ENCODE measurements at regions not wholly inside any gene's neighbourhood (a gene's known extent, or its start where the extent isn't known, plus 50 kb on each side); places are given as distances from the start of the nearest gene placed in this dataset.

DNA sequence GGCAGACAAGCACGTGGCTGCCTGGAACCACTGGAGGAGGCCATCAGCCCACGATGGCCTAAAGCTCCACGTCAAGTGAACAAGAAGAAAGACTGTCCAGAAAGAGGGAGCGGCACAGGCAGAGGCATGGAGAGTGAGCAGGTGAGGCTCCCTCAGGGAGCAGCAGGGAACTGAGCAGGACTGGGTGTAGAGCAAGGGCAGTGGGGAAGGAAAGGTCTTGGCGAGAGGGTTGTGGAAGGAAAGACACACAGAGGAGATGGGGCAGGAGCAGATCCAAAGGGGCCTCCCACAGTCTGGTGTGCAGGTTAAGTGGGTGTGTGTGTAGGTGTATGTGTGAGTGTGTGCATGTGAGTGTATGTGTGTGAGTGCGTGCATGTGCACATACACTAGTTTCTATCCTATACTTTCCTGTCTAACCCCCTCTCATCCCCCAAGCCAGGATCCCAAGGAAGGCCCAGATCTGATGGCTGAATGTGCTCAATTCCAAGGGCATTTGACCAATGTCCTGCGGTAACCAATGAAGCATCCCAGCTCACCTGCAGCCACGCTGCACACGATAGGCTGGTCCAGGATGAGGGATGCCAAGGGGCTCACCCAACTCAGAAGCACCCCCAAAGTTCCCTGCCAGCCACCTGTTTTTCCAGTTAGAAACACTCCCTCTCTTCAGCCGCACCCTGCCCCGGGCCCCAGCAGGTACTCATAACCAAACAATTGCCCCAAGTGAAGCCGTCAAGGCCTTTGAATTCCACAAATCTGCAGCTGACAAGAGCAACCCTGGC lies 262.5 kb upstream of the RAB6C start:
- Mint-ChIP-seq H3K9me3 (peaks cover 0 to 2% (median 0%) of the 10 kb centered on the region in 6 donors), H3K27ac (no peak overlapping the region), H3K4me1 (peaks cover 0 to 2% of the 10 kb centered on the region in 2 donors), H3K4me3 (no peak overlapping the region), H3K27me3 (ENCODE audit: low read depth in 3 of 3) (peaks cover 0 to 5% (median 0%) of the 10 kb centered on the region in 3 donors), H3K36me3 (no peaks in the 10 kb centered on the region)
- DNase-seq = no peak

DNA sequence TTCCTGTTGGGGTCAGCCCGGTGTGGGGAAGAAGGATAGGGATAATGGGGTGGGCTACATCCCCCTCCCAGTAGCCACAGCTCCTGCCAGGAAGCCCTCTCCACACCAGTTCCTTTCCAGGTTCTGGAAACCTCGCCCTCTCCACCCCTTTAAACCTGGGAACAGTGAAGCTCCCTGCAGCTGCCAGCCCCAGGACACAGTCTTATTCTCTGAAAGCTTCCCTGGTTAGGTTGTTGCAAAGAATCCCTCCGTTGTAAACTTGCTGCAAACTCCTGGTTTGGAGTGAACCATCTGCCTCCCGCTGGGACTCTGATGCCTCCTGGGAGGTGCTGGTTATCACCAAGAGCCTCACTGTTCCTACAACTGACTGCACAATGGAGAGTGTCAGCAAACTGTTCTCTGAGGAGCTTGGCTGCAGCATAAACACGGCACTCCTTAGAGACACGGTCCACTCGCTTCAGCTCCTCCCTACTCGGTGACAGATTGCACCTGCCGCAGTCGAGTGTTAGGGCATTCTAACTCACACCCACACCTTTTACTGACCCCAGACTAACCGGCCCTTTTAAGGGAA lies 261.8 kb upstream of the RAB6C start:
- H3K4me1 Mint-ChIP-seq = peaks cover 0 to 2% of the 10 kb centered on the region in 2 donors

GRCh38 chr2:129719335-129719734 lies 260.1 kb upstream of the RAB6C start:
- Mint-ChIP-seq H3K36me3 (no peaks in the 10 kb centered on the region), H3K4me1 (peaks cover 0 to 2% of the 10 kb centered on the region in 2 donors), H3K27me3 (ENCODE audit: low read depth in 3 of 3) (peaks cover 0 to 5% (median 0%) of the 10 kb centered on the region in 3 donors), H3K9me3 (peaks cover 0 to 2% (median 0%) of the 10 kb centered on the region in 6 donors), H3K4me3 (no peak overlapping the region), H3K27ac (no peak overlapping the region)
- no peak for DNase-seq

More for the DNA sequence above, 261.8 kb upstream of the RAB6C start:
- no peak overlapping the region for H3K4me3 Mint-ChIP-seq
- no peaks in the 10 kb centered on the region for H3K36me3 Mint-ChIP-seq
- peaks cover 0 to 5% (median 0%) of the 10 kb centered on the region in 3 donors for H3K27me3 Mint-ChIP-seq (ENCODE audit: low read depth in 3 of 3)
- peaks cover 0 to 2% (median 0%) of the 10 kb centered on the region in 6 donors for H3K9me3 Mint-ChIP-seq
- H3K27ac Mint-ChIP-seq = no peak overlapping the region
- no peak for DNase-seq

GRCh38 chr2:129720360-129720759 lies 259.1 kb upstream of the RAB6C start:
- Mint-ChIP-seq H3K4me1 (peaks cover 0 to 2% of the 10 kb centered on the region in 2 donors), H3K27me3 (ENCODE audit: low read depth in 3 of 3) (peaks cover 0 to 5% (median 2%) of the 10 kb centered on the region in 3 donors), H3K9me3 (peaks cover 0 to 2% (median 0%) of the 10 kb centered on the region in 6 donors)

DNA sequence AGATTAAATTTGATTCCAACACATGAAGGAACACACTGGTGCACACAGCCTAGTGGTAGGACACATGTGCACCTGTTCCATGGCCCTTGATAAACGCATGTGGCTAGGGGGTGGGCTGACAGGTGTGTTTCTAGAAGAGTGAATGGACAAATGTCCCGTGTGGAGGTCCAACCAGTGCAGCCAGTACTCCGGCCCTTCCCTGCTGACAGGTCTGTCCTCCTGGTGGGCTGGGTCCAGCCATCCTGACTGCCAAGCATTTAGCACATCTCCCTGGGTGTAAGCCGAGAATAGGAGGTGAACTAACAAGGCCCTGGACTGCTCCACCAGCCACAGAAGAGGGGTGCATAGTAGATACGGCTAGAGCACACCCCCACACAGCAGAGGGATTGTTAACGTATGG lies 258.7 kb upstream of the RAB6C start:
- no peaks in the 10 kb centered on the region for H3K36me3 Mint-ChIP-seq
- no peak overlapping the region for H3K27ac Mint-ChIP-seq
- H3K4me3 Mint-ChIP-seq = no peak overlapping the region
- peaks cover 0 to 2% (median 0%) of the 10 kb centered on the region in 6 donors for H3K9me3 Mint-ChIP-seq
- peaks cover 0 to 2% of the 10 kb centered on the region in 2 donors for H3K4me1 Mint-ChIP-seq
- DNase-seq = no peak
- peaks cover 0 to 5% (median 2%) of the 10 kb centered on the region in 3 donors for H3K27me3 Mint-ChIP-seq (ENCODE audit: low read depth in 3 of 3)

More at GRCh38 chr2:129720360-129720759, 259.1 kb upstream of the RAB6C start:
- Mint-ChIP-seq H3K27ac (no peak overlapping the region), H3K4me3 (no peak overlapping the region), H3K36me3 (no peaks in the 10 kb centered on the region)
- DNase-seq = no peak

DNA sequence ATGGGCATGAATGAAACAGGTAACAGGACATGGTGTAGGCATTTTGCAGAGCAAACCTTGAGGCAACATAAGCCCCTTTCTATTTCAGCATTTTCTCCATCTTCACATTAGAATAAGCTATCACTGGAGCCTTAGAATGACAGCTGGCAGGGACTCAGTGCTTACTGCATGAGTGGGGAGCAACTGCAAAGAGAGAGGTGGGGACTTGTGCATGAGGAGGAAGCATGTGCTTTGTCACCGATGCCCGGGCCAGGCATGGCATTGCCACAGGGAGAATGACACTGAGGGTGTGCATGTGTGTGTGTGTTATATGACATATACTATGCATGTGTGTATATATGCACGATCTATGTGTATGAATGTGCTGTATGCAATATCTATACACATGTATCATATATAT lies 258.2 kb upstream of the RAB6C start:
- DNase-seq = no peak
- Mint-ChIP-seq H3K9me3 (peaks cover 0 to 2% (median 0%) of the 10 kb centered on the region in 6 donors), H3K4me3 (no peak overlapping the region), H3K4me1 (peaks cover 0 to 2% of the 10 kb centered on the region in 2 donors), H3K27me3 (ENCODE audit: low read depth in 3 of 3) (peaks cover 0 to 5% (median 2%) of the 10 kb centered on the region in 3 donors), H3K27ac (no peak overlapping the region), H3K36me3 (no peaks in the 10 kb centered on the region)

- H3K4me3 Mint-ChIP-seq = no peak overlapping the region
- H3K9me3 Mint-ChIP-seq = peaks cover 0 to 2% (median 0%) of the 10 kb centered on the region in 6 donors
- H3K27me3 Mint-ChIP-seq (ENCODE audit: low read depth in 3 of 3) = peaks cover 0 to 2% (median 1%) of the 10 kb centered on the region in 3 donors
- H3K36me3 Mint-ChIP-seq = no peaks in the 10 kb centered on the region
- no peak for DNase-seq
- no peaks in the 10 kb centered on the region for H3K4me1 Mint-ChIP-seq
- no peak overlapping the region for H3K27ac Mint-ChIP-seq
Measured at GRCh38 chr2:129721846-129722245, 257.6 kb upstream of the RAB6C start.

DNA sequence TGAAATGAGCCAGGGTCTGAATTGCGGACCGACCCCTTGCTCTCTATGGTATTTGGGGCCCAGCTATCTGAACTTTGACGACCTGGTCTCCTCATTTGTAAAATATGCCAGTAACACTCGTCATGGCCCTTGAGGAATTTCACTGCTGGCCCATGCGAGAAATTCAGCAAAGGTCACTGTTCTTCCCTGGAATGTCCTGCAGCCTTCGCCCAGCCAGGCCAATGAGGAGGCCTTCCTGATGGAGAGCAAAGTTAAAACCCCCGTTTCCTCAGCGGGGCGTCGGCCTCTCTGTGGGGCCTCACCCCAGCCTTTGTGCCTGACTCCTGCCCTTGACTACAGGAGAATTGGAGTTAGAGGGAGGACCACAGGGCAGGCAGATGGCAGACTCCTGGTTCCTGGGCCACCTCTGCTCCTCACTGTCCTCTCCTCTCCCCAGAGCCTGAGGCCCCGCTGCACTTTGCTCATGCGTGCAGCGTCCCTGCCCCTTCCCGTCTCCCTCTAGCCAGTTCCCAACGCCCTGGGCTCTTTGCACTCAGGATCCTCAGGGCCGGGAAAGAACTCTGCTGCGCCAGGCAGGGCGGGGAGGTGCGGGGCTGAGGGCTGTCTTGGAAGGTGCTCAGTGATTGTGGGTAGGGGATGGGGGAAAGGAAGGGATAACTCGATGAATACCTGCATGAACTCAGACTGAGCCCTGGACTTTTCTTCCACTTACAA lies 257.0 kb upstream of the RAB6C start:
- Mint-ChIP-seq H3K4me1 (no peaks in the 10 kb centered on the region), H3K27ac (no peak overlapping the region), H3K36me3 (no peaks in the 10 kb centered on the region), H3K27me3 (ENCODE audit: low read depth in 3 of 3) (peaks cover 0 to 2% (median 0%) of the 10 kb centered on the region in 3 donors), H3K9me3 (peaks cover 0 to 2% (median 0%) of the 10 kb centered on the region in 6 donors), H3K4me3 (no peak overlapping the region)
- DNase-seq = no peak

DNA sequence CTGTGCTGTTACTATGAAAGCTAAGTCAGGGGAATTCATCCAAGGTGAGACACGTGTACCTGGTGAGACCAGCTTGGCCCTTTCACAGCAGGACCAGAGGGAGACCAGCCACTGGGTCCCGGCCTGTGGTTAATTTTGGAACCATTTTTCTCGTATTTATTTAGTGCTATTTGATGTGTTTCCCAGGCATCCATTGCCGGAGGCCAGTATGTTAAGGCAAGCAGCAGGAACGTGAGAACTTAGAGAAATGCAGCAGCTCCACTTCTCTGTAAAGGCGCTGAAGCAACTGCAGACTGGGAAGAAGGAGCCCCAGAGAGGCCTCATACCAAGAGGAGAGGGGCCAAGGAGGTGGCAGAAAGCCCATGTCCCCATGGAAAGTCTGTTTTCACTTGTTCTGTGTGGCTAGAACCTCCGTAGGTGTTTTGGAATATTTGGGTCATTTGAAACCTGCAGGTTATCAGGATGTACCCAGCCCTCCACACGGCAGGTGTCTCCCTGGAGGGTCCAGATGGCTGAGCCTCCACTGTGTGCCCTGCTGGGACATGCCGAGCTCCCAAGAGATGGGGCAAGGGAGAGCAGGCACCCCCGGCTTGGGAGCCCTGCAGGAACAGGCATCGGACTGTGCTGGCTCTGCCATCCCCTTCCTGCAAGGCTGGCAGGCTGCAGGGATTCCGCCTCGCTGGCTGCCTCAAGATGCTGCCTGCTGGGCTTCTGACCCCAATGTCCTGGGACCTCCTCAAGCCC lies 256.0 kb upstream of the RAB6C start:
- Mint-ChIP-seq H3K9me3 (peaks cover 0 to 2% (median 0%) of the 10 kb centered on the region in 6 donors), H3K4me3 (no peak overlapping the region), H3K36me3 (no peaks in the 10 kb centered on the region), H3K27ac (no peak overlapping the region), H3K4me1 (no peaks in the 10 kb centered on the region), H3K27me3 (ENCODE audit: low read depth in 3 of 3) (peaks cover 0 to 2% (median 0%) of the 10 kb centered on the region in 3 donors)
- no peak for DNase-seq

DNA sequence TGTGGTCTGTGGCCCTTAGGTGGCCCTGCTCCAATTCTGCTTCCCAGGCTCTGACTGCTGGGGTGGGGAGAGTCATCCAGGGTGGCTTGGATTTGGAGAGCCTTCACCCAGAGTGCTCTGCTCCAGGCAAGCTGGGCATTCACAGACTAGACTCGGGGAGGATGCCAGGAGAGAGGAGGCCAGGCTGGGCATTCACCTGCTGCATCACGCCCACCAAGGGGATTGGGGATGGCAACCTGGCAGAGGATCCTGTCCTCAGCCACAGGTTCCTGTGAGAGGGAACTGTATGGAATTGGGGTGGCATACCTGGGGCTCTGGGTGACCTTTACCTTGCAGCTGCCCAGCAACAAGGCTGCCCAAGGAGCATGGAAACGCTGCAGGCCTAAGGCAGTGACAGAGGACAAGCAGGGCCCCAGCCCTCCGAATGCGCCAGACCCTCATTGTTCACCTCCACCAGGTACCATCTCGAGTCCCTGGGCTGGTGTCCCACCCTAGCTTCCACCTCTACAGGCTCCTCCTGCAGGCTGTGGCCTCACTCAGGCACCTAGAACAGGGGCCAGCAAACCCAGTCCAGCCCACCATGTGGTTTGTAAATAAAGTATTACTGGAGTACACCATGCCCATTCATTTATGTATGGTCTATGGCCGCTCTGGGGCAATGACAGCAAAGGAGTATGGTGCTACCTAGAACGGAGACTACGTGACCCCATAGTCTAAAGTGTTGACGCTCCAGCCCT lies 255.3 kb upstream of the RAB6C start:
- DNase-seq = no peak
- no peaks in the 10 kb centered on the region for H3K4me1 Mint-ChIP-seq
- no peak overlapping the region for H3K4me3 Mint-ChIP-seq
- H3K9me3 Mint-ChIP-seq = peaks cover 0 to 2% (median 0%) of the 10 kb centered on the region in 6 donors
- H3K27ac Mint-ChIP-seq = no peak overlapping the region
- H3K36me3 Mint-ChIP-seq = no peaks in the 10 kb centered on the region
- H3K27me3 Mint-ChIP-seq (ENCODE audit: low read depth in 3 of 3) = peaks cover 0 to 2% (median 0%) of the 10 kb centered on the region in 3 donors

DNA sequence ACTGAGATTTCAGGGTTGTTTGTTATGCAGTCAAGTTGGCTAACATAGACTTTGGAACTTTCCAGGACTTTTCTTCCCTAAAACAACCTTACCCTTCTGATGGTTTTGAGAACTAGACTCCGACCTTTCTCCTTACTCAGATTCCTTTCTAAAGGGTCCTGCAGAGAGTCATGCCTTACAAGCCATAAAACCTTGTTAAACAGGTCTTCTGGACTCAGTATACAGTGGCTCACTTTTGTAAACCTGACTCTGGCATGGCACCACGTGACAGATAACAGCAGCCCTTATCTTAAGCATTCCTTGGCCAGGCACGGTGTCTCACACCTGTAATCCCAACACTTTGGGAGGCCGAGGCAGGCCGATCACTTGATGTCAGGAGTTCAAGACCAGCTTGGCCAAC lies 253.2 kb upstream of the RAB6C start:
- Mint-ChIP-seq H3K27ac (no peak overlapping the region), H3K36me3 (no peaks in the 10 kb centered on the region), H3K27me3 (ENCODE audit: low read depth in 3 of 3) (peaks cover 0 to 2% (median 0%) of the 10 kb centered on the region in 3 donors), H3K9me3 (peaks cover 0 to 2% (median 0%) of the 10 kb centered on the region in 6 donors), H3K4me3 (no peak overlapping the region), H3K4me1 (no peaks in the 10 kb centered on the region)
- DNase-seq = no peak

GRCh38 chr2:129727286-129727685 lies 252.2 kb upstream of the RAB6C start:
- DNase-seq = no peak
- Mint-ChIP-seq H3K27me3 (ENCODE audit: low read depth in 3 of 3) (peaks cover 0 to 2% (median 0%) of the 10 kb centered on the region in 3 donors), H3K9me3 (peaks cover 0 to 2% (median 0%) of the 10 kb centered on the region in 6 donors), H3K36me3 (no peaks in the 10 kb centered on the region), H3K4me1 (no peaks in the 10 kb centered on the region), H3K27ac (no peak overlapping the region), H3K4me3 (no peak overlapping the region)
